Adipocyte (in vitro differentiated cells): ENCODE measurements at regions not wholly inside any gene's neighbourhood (a gene's known extent, or its start where the extent isn't known, plus 50 kb on each side); places are given as distances from the start of the nearest gene placed in this dataset.

Source experiments
- DNase-seq: peaks from one replicate; pipeline ENCODE4 v3.0.0-alpha.2; 2015; ENCODE audit warnings: low read depth
- H3K27me3 ChIP-seq: replicated peaks from 2 replicates; pipeline ENCODE4 v1.7.0; 2013; ENCODE audit warnings: mild to moderate bottlenecking, low read length, moderate library complexity; ENCODE audit not compliant: control insufficient read depth, insufficient read depth
- H3K36me3 ChIP-seq: 2 replicates; pipeline ENCODE4 v1.7.0; 2013; ENCODE audit warnings: low read length, mild to moderate bottlenecking, moderate library complexity; ENCODE audit not compliant: control insufficient read depth, insufficient read depth, severe bottlenecking
- H3K4me1 ChIP-seq: 2 replicates; pipeline ENCODE4 v1.7.0; 2013; ENCODE audit warnings: mild to moderate bottlenecking, low read length, moderate library complexity; ENCODE audit not compliant: control insufficient read depth, insufficient read depth
- H3K4me3 ChIP-seq: 2 replicates; pipeline ENCODE4 v1.7.0; 2013; ENCODE audit warnings: mild to moderate bottlenecking, low read length, moderate library complexity
- H3K9ac ChIP-seq: 2 replicates; pipeline ENCODE4 v1.7.0; 2013; ENCODE audit warnings: mild to moderate bottlenecking, low read length, moderate library complexity
- H3K9me3 ChIP-seq: 2 replicates; pipeline ENCODE4 v1.7.0; 2013; ENCODE audit warnings: mild to moderate bottlenecking, low read length, moderate library complexity; ENCODE audit not compliant: control insufficient read depth

- Histone ChIP-seq H3K9ac (no peak overlapping the region), H3K9me3 (peaks cover 7% of the 10 kb centered on the region), H3K4me1 (peaks cover 22% of the 10 kb centered on the region), H3K36me3 (no peaks in the 10 kb centered on the region), H3K4me3 (no peak overlapping the region), H3K27me3 (no peaks in the 10 kb centered on the region)
- peak; percentile 75 for DNase-seq
These were observed 162.3 kb downstream of the PSMG1 start for GRCh38 chr21:39020751-39021477.

- Histone ChIP-seq H3K4me1 (peaks cover 22% of the 10 kb centered on the region), H3K9ac (no peak overlapping the region), H3K36me3 (no peaks in the 10 kb centered on the region), H3K4me3 (no peak overlapping the region), H3K27me3 (no peaks in the 10 kb centered on the region), H3K9me3 (no peaks in the 10 kb centered on the region)
- no peak for DNase-seq
These were observed 164.5 kb downstream of the PSMG1 start for GRCh38 chr21:39018730-39019129.

- no peak overlapping the region for H3K9ac ChIP-seq
- DNase-seq = no peak
- H3K27me3 ChIP-seq = no peaks in the 10 kb centered on the region
- H3K9me3 ChIP-seq = no peaks in the 10 kb centered on the region
- no peak overlapping the region for H3K4me3 ChIP-seq
- H3K4me1 ChIP-seq = peaks cover 14% of the 10 kb centered on the region
- H3K36me3 ChIP-seq = no peaks in the 10 kb centered on the region
These were observed 166.4 kb downstream of the PSMG1 start for GRCh38 chr21:39016740-39017315.

- H3K27me3 ChIP-seq = no peaks in the 10 kb centered on the region
- DNase-seq = peak; percentile 93
- H3K4me1 ChIP-seq = no peaks in the 10 kb centered on the region
- H3K9me3 ChIP-seq = no peaks in the 10 kb centered on the region
- H3K36me3 ChIP-seq = no peaks in the 10 kb centered on the region
- H3K9ac ChIP-seq = no peak overlapping the region
- no peak overlapping the region for H3K4me3 ChIP-seq
These were observed 168.5 kb downstream of the PSMG1 start for GRCh38 chr21:39014747-39015146.

GRCh38 chr21:39012326-39013230 lies 170.7 kb downstream of the PSMG1 start:
- H3K36me3 ChIP-seq = no peaks in the 10 kb centered on the region
- no peak overlapping the region for H3K9ac ChIP-seq
- no peak overlapping the region for H3K4me3 ChIP-seq
- no peaks in the 10 kb centered on the region for H3K4me1 ChIP-seq
- no peak for DNase-seq
- no peaks in the 10 kb centered on the region for H3K9me3 ChIP-seq
- no peaks in the 10 kb centered on the region for H3K27me3 ChIP-seq

GRCh38 chr21:39011911-39012310 lies 171.3 kb downstream of the PSMG1 start:
- Histone ChIP-seq H3K27me3 (no peaks in the 10 kb centered on the region), H3K9ac (no peak overlapping the region), H3K36me3 (no peaks in the 10 kb centered on the region), H3K4me1 (peaks cover 2% of the 10 kb centered on the region), H3K9me3 (no peaks in the 10 kb centered on the region), H3K4me3 (no peak overlapping the region)
- DNase-seq = no peak

- peaks cover 4% of the 10 kb centered on the region for H3K4me1 ChIP-seq
- H3K4me3 ChIP-seq = no peak overlapping the region
- DNase-seq = no peak
- H3K9me3 ChIP-seq = peaks cover 6% of the 10 kb centered on the region
- no peaks in the 10 kb centered on the region for H3K27me3 ChIP-seq
- no peaks in the 10 kb centered on the region for H3K36me3 ChIP-seq
- no peak overlapping the region for H3K9ac ChIP-seq
These were observed 172.4 kb downstream of the PSMG1 start for GRCh38 chr21:39010629-39011404.

GRCh38 chr21:39009587-39010225 lies 173.5 kb downstream of the PSMG1 start:
- H3K9ac ChIP-seq = no peak overlapping the region
- peaks cover 5% of the 10 kb centered on the region for H3K4me1 ChIP-seq
- H3K4me3 ChIP-seq = no peak overlapping the region
- H3K27me3 ChIP-seq = no peaks in the 10 kb centered on the region
- no peak for DNase-seq
- H3K9me3 ChIP-seq = peaks cover 6% of the 10 kb centered on the region
- no peaks in the 10 kb centered on the region for H3K36me3 ChIP-seq

- Histone ChIP-seq H3K4me3 (no peak overlapping the region), H3K36me3 (no peaks in the 10 kb centered on the region), H3K9ac (no peak overlapping the region), H3K27me3 (no peaks in the 10 kb centered on the region), H3K4me1 (peaks cover 17% of the 10 kb centered on the region), H3K9me3 (peaks cover 6% of the 10 kb centered on the region)
- no peak for DNase-seq
These were observed 175.3 kb downstream of the PSMG1 start for GRCh38 chr21:39007985-39008384.

- peaks cover 6% of the 10 kb centered on the region for H3K9me3 ChIP-seq
- no peaks in the 10 kb centered on the region for H3K27me3 ChIP-seq
- H3K4me1 ChIP-seq = peaks cover 17% of the 10 kb centered on the region
- no peak for DNase-seq
- H3K9ac ChIP-seq = no peak overlapping the region
- H3K36me3 ChIP-seq = no peaks in the 10 kb centered on the region
- no peak overlapping the region for H3K4me3 ChIP-seq
These were observed 175.7 kb downstream of the PSMG1 start for GRCh38 chr21:39007532-39007931.
